Nephron progenitor cell (in vitro differentiated cells): ENCODE measurements at regions not wholly inside any gene's neighbourhood (a gene's known extent, or its start where the extent isn't known, plus 50 kb on each side); places are given as distances from the start of the nearest gene placed in this dataset.

ENCODE experiments used
- DNase-seq: peaks from one replicate; pipeline ENCODE4 v3.0.0; 2021
- H3K27ac Mint-ChIP-seq: 2 replicates; pipeline ENCODE4 v1.8.0; 2021; ENCODE audit warnings: mild to moderate bottlenecking, moderate library complexity, mixed read lengths
- H3K27me3 Mint-ChIP-seq: 2 replicates; pipeline ENCODE4 v1.8.0; 2021; ENCODE audit warnings: mild to moderate bottlenecking, low read depth, mixed read lengths; ENCODE audit not compliant: poor library complexity
- H3K36me3 Mint-ChIP-seq: 2 replicates; pipeline ENCODE4 v1.8.0; 2021; ENCODE audit warnings: low read depth, mixed read lengths
- H3K4me1 Mint-ChIP-seq: 2 replicates; pipeline ENCODE4 v1.8.0; 2021; ENCODE audit warnings: mixed read lengths
- H3K4me3 Mint-ChIP-seq: 2 replicates; pipeline ENCODE4 v1.8.0; 2021; ENCODE audit warnings: mild to moderate bottlenecking, moderate library complexity, mixed read lengths
- H3K9me3 Mint-ChIP-seq: 2 replicates; pipeline ENCODE4 v1.8.0; 2021; ENCODE audit warnings: mild to moderate bottlenecking, moderate library complexity, mixed read lengths
- CTCF ChIP-seq: fragments of 200-600 bp; sonication (generic); IDR thresholded peaks from 2 replicates; pipeline ENCODE4 v1.5.0; 2021; ENCODE audit warnings: antibody characterized with exemption

- peaks cover 2% of the 10 kb centered on the region for H3K27me3 Mint-ChIP-seq
- DNase-seq, result no peak
- TF ChIP-seq CTCF, result no peak
- H3K27ac Mint-ChIP-seq, result no peak overlapping the region
- H3K4me1 Mint-ChIP-seq, result no peaks in the 10 kb centered on the region
- H3K36me3 Mint-ChIP-seq, result no peaks in the 10 kb centered on the region
- H3K4me3 Mint-ChIP-seq, result no peak overlapping the region
- H3K9me3 Mint-ChIP-seq, result peaks cover 6% of the 10 kb centered on the region
Observed at GRCh38 chr3:19002606-19003005, 145.7 kb upstream of the KCNH8 start.

- H3K36me3 Mint-ChIP-seq, result no peaks in the 10 kb centered on the region
- TF ChIP-seq CTCF, result no peak
- H3K27me3 Mint-ChIP-seq, result no peaks in the 10 kb centered on the region
Observed at GRCh38 chr3:18998069-18998468, 150.2 kb upstream of the KCNH8 start.

GRCh38 chr3:18992709-18993108, 155.6 kb upstream of the KCNH8 start:
- H3K36me3 Mint-ChIP-seq, result no peaks in the 10 kb centered on the region
- no peak for DNase-seq
- TF ChIP-seq CTCF, result no peak
- peaks cover 4% of the 10 kb centered on the region for H3K27me3 Mint-ChIP-seq
- H3K4me3 Mint-ChIP-seq, result no peak overlapping the region
- H3K4me1 Mint-ChIP-seq, result peaks cover 14% of the 10 kb centered on the region
- no peak overlapping the region for H3K27ac Mint-ChIP-seq
- peaks cover 25% of the 10 kb centered on the region for H3K9me3 Mint-ChIP-seq

More at GRCh38 chr3:18998069-18998468, 150.2 kb upstream of the KCNH8 start:
- Mint-ChIP-seq H3K27ac (no peak overlapping the region), H3K4me1 (no peaks in the 10 kb centered on the region), H3K4me3 (no peak overlapping the region), H3K9me3 (peaks cover 25% of the 10 kb centered on the region)
- no peak for DNase-seq

- Mint-ChIP-seq H3K27ac (no peak overlapping the region), H3K27me3 (peaks cover 7% of the 10 kb centered on the region), H3K9me3 (no peaks in the 10 kb centered on the region), H3K36me3 (no peaks in the 10 kb centered on the region), H3K4me1 (peaks cover 15% of the 10 kb centered on the region), H3K4me3 (no peak overlapping the region)
- TF ChIP-seq CTCF, result no peak
- DNase-seq, result no peak
Observed at GRCh38 chr3:18989237-18989795, 159.0 kb upstream of the KCNH8 start.

GRCh38 chr3:18988614-18989229, 159.6 kb upstream of the KCNH8 start:
- peaks cover 15% of the 10 kb centered on the region for H3K4me1 Mint-ChIP-seq
- H3K27me3 Mint-ChIP-seq, result peaks cover 7% of the 10 kb centered on the region
- TF ChIP-seq CTCF, result peak; percentile 72
- H3K36me3 Mint-ChIP-seq, result no peaks in the 10 kb centered on the region
- H3K4me3 Mint-ChIP-seq, result no peak overlapping the region
- DNase-seq, result no peak
- no peaks in the 10 kb centered on the region for H3K9me3 Mint-ChIP-seq
- no peak overlapping the region for H3K27ac Mint-ChIP-seq

- no peaks in the 10 kb centered on the region for H3K36me3 Mint-ChIP-seq
- no peak overlapping the region for H3K4me3 Mint-ChIP-seq
- no peak overlapping the region for H3K27ac Mint-ChIP-seq
- H3K27me3 Mint-ChIP-seq, result peaks cover 7% of the 10 kb centered on the region
- no peaks in the 10 kb centered on the region for H3K9me3 Mint-ChIP-seq
- DNase-seq, result no peak
- no peak for TF ChIP-seq CTCF
- H3K4me1 Mint-ChIP-seq, result peaks cover 15% of the 10 kb centered on the region
Observed at GRCh38 chr3:18987862-18988447, 160.4 kb upstream of the KCNH8 start.
